HG02938 (cell line): ENCODE measurements at regions not wholly inside any gene's neighbourhood (a gene's known extent, or its start where the extent isn't known, plus 50 kb on each side); places are given as distances from the start of the nearest gene placed in this dataset.

Experiments
- ATAC-seq: cut with Tn5 transposase; IDR thresholded peaks from one replicate; pipeline ENCODE4 v1.9.1; 2021; ENCODE audit warnings: mild to moderate bottlenecking, moderate library complexity; ENCODE audit not compliant: unreplicated experiment

DNA sequence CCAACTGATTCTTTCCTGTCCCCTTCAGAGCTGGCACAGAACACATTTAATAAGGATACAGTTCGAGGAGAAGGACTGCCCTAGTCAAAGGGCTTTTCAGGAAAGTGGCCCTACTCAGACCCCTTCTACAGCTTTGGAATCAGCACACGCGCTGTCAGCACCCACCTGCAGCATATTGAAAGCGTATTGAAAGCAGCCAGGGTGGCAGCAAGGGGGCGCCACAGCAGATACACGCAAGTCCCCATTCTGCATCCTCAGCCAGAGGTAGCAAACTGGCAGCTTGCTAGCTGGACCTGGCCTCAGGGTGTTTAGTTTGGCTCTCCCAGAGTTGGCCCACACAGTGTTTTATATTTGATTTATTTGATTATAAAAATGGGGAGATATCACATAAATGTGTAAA, 101.0 kb upstream of the NT5C1B start:
- no peak for ATAC-seq

DNA sequence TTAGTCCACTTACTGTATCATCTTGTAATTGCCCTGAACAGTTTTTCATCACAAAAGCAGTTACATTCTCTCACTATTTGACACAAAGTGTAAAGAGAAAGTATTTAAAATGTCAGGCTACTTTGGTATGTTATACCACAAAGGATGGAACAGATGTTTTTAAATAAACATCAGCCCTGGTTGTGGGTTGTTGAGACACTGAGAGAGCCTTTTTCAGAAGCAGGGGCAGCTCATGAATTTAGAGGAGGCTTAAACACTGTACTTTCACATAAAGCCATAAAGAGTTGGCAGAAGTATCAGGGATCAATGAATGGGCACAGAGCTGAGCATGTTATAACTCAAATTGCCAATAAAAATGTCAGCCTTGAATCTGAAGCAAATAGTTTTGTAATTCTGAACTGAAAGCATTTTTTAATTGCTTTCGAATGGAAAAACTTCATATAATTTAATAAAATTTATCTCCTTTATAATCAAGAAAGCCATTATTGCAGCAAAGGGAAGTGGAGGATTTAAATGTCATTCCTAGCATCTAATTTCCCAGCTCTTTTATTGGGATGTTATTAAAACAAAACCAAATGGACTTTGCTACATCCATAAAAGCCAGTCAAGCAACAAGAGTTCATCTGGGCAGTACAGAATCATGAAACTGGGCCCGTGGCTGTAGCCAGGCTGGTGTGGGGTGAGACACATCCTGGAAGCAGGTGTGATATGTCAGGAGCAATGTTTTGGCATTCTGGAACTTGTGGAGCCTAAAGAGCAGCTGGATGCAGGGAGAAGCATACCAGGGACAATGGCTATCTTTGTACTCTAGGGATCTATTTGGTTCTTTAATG, 95.1 kb upstream of the NT5C1B start:
- ATAC-seq, result no peak

DNA sequence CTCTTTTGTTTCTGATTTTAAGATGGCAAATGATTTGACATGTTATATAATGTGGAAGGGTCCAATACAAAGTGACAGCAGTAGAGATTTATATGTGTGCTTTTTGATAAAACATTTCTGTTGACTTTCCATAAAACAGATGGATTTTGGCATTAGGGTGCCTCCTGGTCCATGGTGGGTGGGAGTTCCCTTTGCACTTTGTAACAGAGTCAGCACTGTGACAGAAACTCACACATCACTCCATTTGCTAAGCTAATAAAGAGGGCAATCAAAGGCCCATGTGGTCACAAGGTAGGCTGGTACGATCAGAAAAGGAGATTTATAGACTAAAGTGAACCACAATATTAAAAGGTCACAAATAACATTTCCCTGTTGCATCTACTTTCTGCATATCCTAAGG, 93.3 kb upstream of the NT5C1B start:
- ATAC-seq, result no peak

- no peak for ATAC-seq
These were observed 87.9 kb upstream of the NT5C1B start for GRCh38 chr2:18677280-18677679.

DNA sequence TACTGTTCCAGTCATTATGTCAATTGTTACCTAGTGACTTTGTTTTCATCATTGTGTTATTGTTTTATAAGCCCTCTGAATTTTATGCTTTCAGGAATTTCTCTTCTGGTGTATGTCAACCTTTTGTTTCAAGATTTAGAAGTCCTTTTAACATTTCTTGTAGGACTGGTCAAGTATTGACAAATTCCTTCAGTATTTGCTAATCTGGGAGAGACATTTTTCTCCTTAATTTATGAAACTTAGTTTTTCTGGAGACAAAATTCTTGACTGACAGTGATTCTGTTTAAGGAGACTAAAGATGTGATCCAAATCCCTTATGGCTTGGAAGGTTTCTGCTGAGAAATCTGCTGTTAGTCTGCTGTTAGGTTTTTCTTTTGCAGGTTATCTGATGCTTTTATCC, 84.9 kb upstream of the NT5C1B start:
- no peak for ATAC-seq

GRCh38 chr2:18671363-18671762, 82.0 kb upstream of the NT5C1B start:
- ATAC-seq, result no peak

- ATAC-seq, result no peak
These were observed 78.9 kb upstream of the NT5C1B start for GRCh38 chr2:18668221-18668620.

GRCh38 chr2:18664421-18664820, 75.1 kb upstream of the NT5C1B start:
- ATAC-seq, result no peak

DNA sequence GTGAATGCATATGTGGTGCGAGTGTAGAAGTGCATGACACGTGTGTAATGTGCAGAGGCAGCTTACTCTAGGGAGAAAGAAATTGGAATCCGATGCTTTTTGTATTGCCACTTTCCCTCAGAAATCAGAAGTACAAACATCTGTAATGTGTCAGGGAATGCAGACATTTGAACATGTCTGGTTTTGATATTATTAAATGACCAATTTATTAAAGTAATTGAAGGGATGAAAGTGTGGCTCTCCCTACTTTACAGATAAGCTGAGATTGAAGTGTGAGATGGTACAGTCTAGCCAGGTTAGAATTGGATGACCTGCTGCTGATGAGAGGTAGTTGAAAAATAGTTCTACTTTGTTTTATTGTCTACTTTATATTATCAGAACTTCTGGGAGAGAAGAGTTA, 74.5 kb upstream of the NT5C1B start:
- no peak for ATAC-seq

DNA sequence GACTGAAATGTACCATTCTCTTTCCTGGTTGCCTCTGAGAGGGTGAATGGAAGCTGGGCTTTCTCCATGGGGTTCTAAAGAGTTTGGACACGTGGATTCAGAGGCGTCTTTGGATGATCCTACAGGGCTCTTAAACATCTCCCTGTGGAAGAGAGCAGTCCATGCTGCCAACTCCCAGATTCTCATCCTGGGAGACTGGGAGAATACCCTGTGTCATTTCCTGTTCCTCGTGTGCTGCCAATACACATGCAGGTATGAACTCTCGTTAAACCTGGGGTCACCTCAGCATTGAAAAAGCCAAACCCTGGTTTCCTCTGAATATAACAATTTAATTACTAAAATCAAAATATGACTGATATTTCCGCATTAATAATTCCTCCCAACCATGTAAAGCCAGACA, 73.3 kb upstream of the NT5C1B start:
- ATAC-seq, result no peak

- no peak for ATAC-seq
These were observed 70.5 kb upstream of the NT5C1B start for GRCh38 chr2:18659915-18660314.

DNA sequence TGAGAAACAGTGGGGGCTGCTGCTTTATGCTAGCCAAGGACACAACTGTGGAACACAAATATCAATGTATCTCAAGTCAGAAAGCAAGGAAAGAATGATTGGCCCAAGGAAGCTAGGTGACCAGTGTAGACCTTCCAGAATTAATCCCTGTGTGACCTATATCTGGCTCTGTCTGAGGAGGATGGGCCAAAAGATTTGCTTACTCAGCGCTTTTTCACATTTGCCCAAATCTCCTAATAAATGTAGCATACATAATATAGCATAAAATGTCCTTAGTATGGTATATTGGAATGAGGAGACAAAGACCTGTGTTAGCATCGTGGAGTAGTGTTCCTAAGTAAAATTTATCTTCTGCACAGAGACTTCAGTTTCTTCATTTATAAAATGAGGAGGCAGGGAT, 66.7 kb upstream of the NT5C1B start:
- no peak for ATAC-seq

GRCh38 chr2:18651842-18652774, 62.7 kb upstream of the NT5C1B start:
- no peak for ATAC-seq

DNA sequence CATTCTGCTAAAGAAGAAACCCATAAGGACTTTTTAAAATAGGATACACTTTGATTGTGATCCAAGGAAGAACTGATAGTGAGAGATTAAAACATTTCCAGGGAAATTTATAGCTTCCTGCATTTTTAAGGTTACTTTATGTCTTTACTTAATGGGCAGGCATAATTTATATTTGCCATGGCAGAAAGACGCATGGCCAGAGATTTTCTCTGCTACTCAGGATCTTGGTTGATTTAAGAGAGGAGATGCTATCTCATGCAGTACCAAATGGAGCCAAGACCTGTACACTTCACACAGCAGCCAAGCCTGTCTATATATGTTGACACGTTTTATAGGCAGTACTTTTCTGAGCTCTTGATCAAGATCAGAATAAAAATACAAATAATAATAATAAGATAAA, 60.9 kb upstream of the NT5C1B start:
- ATAC-seq, result no peak

GRCh38 chr2:18649502-18650135, 60.2 kb upstream of the NT5C1B start:
- no peak for ATAC-seq

GRCh38 chr2:18648161-18648560, 58.8 kb upstream of the NT5C1B start:
- ATAC-seq, result no peak

DNA sequence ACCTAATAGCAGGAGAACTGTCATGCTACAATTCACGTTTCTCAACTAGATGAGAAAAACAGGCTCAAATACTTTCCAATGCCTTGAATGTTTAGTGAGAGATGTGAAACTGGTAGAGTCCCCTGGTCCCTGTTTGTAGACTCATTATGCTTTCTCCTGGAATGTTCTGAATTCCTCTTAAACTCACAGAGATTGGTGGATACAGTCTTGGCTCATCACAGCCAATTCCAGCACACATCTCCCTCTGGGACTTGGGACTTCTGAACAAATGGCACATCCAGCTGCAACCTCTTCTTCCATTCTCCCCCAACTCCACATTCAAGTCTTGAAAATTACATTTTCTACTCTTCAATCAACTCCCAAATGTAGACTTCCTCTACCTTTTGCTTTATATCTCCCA, 58.4 kb upstream of the NT5C1B start:
- ATAC-seq, result no peak

DNA sequence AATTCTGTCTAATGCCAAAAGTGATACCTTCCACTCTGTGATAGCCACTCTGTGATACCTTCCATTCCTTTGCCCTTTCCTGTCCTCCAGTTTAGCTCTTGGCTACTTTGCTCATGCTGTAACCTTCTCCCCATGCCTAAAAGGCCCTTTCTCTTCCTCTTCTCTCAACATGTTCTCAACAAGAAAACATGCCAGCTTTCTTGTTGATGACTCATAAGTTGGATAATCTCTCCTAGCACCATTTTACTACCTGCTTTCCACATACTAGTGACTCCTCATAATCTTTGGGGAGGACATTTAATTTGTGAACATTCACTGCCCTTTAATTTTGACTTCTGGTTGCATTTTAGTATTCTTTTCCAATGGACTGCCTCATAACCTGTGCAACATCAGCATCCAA, 55.9 kb upstream of the NT5C1B start:
- no peak for ATAC-seq

DNA sequence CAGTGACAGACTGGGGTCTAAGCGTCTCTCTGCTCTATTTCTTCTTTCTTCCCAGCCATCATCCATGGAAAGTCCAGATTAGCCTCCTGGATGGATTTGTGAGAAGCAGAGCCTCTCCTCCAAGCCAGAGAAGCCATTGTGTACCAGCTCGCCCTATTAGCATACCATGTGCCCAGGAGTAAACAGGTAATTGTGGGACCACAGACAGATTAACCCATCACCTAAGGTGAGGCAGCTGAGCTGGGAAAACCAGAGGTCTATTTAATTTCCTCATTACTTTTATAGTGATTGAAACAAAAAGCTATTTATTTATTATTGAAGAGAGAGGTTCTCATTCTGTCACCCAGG, 54.7 kb upstream of the NT5C1B start:
- no peak for ATAC-seq

GRCh38 chr2:18643326-18644114, 54.2 kb upstream of the NT5C1B start:
- ATAC-seq, result no peak

DNA sequence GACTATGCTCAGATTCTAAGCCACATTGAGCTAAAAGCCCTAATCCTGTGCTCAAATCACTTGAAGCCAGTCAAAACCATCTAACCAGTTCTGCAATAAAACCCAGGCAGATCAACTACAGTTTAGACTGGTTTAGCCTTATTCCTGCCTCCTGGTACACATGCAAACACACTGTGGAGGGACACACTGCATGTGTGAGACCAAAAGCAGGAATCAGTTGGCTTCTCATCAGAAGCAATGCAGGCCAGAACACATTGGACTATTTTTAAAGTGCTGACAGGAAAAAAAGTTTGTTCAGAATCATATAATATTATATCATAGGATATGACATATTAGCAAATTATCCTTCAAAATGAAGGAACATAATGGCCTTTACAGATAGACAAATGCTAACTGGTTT, 52.5 kb upstream of the NT5C1B start:
- ATAC-seq, result no peak
